ENCODE measurements at regions not wholly inside any gene's neighbourhood (a gene's known extent, or its start where the extent isn't known, plus 50 kb on each side); places are given as distances from the start of the nearest gene placed in this dataset.

- no peak for DNase-seq
Observed at GRCh38 chr15:37261685-37262084, 161.3 kb upstream of the MEIS2 start.

GRCh38 chr15:37262922-37263608 is 162.7 kb upstream of the MEIS2 start:
- no peak for DNase-seq

DNA sequence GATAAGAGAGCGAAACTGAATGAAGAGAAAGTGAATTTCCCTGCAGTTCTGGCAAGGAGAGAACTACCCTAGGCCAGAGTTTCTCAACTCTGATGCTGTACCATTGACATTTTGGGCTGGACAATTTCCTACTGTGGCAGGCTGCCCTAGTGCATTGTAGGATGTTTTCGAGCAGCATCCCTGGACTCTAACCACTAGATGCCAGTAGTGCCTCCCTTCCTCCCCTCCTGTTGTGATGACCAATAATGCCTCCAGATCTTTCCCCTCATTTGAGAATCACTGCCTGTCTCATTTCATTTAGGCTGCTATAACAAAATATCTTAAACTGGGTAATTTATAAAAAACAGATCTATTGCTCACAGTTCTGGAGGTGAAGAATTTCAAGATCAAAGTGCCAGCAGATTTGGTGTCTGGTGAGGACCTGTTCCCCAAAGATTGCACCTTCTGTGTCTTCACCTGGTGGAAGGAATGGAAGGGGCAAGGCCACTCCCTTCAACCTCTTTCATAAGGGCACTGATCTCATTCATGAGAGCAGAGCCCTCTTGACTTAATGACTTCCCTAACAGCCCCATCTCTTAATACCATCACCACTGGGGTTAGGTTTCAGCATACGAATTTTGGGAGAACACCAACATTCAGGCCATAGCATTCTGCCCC is 188.9 kb upstream of the MEIS2 start:
- no peak for DNase-seq

DNA sequence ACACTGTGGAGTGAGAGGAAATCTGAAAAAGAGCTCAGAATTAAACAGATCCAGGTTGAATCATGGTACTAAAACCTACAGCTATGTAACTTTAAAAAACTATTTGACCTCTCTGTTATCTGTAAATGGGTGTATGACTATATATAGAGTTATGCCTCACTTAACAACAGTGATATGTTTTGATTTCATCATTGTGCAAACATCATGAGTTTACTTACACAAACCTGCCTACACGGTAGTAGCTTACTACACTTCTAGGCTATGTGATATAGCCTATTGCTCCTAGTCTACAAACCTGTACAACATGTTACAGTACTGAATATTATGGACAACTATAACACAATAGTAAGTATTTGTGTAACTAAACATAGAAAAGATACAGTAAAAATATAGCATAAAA is 191.6 kb upstream of the MEIS2 start:
- no peak for DNase-seq

DNA sequence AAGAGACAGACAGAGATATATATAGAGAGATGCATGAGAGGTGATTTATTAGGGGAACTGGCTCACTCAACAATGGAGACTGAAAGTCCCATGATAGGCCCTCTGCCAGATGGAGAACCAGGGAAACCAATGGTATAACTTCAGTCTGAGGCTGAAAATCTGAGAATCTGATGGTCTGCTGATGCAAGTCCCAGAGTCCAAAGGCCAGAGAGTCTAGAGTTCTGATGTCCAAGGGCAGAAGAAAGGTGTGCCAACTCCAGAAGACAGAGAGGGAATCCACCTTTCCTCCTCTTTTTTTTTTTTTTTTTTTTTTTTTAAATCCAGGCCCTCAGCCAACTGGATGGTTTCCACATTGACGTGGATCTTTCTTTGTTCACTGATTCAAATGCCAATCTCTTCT is 197.9 kb upstream of the MEIS2 start:
- no peak for DNase-seq

DNA sequence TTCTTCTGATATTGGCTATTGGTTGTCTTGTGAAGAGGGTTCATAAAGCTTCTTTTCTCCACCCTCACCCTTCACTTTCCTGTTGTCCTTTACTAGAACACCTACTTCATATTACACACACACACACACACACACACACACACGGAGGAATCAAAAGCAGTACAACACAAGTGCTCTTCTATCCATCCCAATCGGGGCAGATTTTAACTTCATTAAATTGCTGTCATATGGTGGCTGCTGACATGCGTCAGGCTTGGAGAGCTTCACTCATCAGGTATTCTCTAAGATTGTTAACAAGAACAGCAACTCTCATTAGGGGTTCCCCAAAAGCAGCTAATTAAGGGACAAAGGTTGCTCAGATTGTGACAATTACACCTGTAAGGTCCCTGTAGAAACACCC is 239.1 kb upstream of the MEIS2 start:
- no peak for DNase-seq

DNA sequence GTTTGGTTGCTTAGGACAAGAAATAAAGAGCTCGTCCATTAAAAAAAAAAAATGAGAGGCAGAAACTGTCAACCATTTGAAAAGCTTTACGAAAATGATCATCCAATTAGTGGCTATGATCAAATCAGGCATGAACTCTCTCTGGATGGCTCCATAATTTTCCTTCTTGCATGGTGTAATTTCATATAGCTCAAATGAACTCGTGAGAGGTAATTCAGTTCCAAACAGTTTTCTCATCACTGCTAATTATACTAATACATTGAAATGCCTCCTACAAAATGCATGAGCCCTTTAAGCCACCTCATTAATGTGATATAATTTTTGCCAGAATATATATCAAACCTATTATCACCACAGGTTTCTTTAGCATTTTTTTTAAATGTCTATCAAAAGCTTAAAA is 239.5 kb upstream of the MEIS2 start:
- no peak for DNase-seq

- DNase-seq, result no peak
Observed at GRCh38 chr15:37340438-37340837, 240.1 kb upstream of the MEIS2 start.

- DNase-seq, result no peak
Observed at GRCh38 chr15:37359101-37359892, 258.9 kb upstream of the MEIS2 start.

DNA sequence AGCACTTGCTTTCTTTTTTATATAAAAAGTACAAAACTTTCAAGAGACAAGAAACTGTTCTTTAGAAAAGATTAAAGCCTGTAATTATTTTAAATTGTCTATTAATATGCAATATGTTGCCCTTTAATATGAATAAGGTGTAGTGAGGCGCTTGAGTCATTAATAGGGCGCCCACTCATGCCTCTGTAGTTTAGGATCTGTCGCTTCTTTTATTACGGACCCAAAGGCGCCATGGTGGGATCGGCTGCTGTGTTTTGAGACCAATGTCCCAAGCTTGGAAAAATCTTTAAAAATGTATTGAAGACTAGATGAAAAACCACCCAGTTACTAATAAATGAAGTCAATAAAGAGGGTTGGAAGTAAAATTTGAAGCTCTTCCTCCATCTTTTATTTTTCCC is 259.5 kb upstream of the MEIS2 start:
- no peak for DNase-seq

- DNase-seq, result no peak
Observed at GRCh38 chr15:37360724-37361123, 260.4 kb upstream of the MEIS2 start.

DNA sequence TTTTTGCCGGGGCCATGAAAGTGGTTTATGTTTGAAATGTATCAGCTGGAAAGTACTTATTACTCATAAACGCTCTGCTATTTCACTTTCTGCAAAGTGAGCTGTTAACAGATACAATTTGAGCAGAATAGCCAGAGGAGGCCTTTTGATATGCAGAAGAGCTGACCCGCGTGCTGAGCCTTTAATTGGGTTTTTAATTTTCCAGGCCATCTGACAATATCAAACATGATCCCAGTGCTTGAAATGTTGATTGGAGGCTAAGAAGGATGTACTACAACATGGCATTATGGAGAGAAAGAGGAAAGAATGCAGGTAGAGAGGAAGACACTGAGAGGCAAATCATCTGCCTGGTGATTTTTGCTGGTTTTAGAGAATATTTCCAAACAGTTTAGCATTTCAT is 261.3 kb upstream of the MEIS2 start:
- no peak for DNase-seq

DNA sequence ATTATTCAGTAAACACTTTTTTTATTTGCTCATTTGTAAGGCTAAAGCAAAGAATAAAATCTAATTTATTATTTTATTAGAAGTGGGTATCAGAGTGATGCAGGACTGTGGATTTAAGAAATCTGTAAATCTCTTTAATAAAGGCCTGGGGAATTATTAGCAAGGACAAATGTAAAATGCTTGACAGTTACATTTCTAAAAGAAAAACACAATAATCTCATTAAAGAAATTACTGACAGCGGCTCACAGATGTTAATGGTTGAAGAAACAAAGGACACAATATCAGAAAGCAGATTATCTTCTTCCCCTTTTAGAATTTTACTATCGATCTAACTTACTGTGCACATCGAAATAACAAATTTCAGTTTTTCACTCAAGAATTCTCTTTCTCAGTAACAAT is 262.1 kb upstream of the MEIS2 start:
- no peak for DNase-seq

DNA sequence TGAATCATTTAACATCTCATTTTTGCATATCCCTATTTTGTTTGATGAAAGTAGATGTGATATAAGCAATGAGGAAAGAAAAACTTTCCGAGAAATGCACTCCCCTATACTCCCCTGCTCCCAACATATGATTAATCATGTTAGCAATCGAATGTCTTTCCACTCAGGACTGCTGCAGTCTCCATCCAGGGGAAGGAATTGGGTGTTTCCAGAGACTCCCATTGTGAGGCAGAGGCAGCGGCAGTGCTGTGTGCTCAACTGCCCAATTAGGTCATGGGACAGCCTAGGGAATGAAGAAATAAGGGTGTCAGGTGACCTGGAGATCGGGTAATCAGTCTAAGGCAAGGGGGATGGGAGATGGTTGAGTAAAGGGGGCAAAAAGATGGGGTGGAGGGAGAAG is 268.6 kb upstream of the MEIS2 start:
- no peak for DNase-seq

DNA sequence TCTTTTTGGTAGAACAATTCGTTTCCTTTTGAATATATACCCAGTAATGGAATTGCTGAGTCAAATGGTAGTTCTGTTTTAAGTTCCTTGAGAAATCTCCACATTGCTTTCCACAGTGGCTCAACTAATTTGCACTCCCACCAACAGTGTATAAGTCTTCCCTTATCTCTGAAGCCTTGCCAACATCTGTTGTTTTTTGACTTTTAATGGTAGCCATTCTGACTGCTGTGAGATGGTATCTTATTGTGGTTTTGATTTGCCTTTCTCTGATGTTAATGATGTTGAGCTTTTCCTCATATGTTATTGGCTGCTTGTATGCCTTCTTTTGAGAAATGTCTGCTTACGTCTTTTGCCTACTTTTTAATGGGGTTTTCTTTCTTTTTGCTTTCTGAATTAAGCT is 270.6 kb upstream of the MEIS2 start:
- no peak for DNase-seq

DNA sequence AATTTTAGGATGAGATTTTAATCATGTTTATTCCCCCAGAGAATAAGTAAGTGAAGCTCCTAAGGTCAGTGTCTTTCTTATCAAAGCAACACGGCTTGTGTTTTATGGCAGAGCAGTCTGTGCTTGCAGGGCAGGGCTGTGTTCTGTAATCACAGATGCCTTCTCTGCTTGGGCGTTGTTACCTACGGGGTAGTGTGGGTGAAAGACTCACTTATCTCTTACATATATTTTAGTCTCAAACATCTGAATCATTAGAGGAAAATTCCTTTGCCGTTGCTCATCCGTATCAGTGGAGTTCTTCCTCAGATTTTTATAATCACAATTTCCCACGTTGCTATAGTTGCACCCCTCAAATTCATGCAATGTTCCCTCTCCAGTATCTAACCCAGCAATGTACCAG is 271.7 kb upstream of the MEIS2 start:
- DNase-seq, result no peak

- DNase-seq, result no peak
Observed at GRCh38 chr15:37375519-37375918, 275.2 kb upstream of the MEIS2 start.

GRCh38 chr15:37377428-37377827 is 277.1 kb upstream of the MEIS2 start:
- no peak for DNase-seq

GRCh38 chr15:37394402-37395099 is 294.2 kb upstream of the MEIS2 start:
- no peak for DNase-seq

GRCh38 chr15:37395100-37395468 is 294.7 kb upstream of the MEIS2 start:
- DNase-seq, result no peak

- no peak for DNase-seq
Observed at GRCh38 chr15:37397266-37398022, 297.1 kb upstream of the MEIS2 start.

DNA sequence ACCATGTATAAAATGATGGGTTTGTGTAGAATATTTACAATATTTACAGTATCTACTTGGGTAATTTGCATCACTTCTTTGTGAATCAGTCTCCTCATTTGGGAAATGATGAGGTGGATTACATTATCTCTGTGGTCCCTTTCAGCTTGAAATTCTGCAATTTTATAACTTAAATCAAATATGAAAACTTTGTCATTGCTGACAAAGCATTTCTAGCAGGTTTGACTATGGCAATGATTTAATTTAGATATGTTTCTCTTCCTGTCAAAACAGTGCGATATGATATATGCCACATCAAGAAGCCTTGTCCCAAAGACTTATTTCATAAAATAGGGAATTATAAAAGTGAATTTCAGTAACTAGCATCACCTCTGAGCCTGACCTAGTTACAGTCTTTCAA is 315.8 kb upstream of the MEIS2 start:
- DNase-seq, result no peak

- DNase-seq, result no peak
Observed at GRCh38 chr15:37425541-37425940, 325.2 kb upstream of the MEIS2 start.
